Occipital lobe (tissue), 1 donor: ENCODE measurements at regions not wholly inside any gene's neighbourhood (a gene's known extent, or its start where the extent isn't known, plus 50 kb on each side); places are given as distances from the start of the nearest gene placed in this dataset.
"Not testable (repeated sequence)": the region's sequence is repeated elsewhere in the genome, so short reads cannot be mapped to it uniquely, and the experiment has no call there.

Experiments used
- DNase-seq: peaks from one replicate; lab custom pipeline; 2025; lab: John Stamatoyannopoulos, UW

DNA sequence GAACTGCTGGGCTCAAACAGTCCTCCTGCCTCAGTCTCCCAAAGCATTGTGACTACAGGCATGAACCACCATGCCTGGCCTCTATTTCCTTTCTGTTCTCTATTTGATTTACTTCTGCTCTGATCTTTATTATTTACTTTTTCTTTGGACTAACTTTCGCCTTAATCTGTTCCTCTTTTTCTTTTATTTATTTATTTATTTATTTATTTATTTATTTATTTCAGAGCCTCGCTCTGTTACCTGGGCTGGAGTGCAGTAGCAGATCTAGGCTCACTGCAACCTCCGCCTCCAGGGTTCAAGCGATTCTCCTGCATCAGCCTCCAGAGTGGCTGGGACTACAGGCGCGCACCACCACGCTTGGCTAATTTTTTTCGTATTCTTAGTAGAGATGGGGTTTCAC is 1158.3 kb upstream of the GOT2 start:
- no peak for DNase-seq

GRCh38 chr16:59887856-59888255 is 1153.7 kb upstream of the GOT2 start:
- DNase-seq = no peak

GRCh38 chr16:59886021-59886420 is 1151.9 kb upstream of the GOT2 start:
- DNase-seq = peak; percentile 32

- DNase-seq = no peak
These were observed 1147.3 kb upstream of the GOT2 start for GRCh38 chr16:59881376-59881775.

GRCh38 chr16:59880611-59881010 is 1146.5 kb upstream of the GOT2 start:
- no peak for DNase-seq

GRCh38 chr16:59878999-59879398 is 1144.9 kb upstream of the GOT2 start:
- no peak for DNase-seq

DNA sequence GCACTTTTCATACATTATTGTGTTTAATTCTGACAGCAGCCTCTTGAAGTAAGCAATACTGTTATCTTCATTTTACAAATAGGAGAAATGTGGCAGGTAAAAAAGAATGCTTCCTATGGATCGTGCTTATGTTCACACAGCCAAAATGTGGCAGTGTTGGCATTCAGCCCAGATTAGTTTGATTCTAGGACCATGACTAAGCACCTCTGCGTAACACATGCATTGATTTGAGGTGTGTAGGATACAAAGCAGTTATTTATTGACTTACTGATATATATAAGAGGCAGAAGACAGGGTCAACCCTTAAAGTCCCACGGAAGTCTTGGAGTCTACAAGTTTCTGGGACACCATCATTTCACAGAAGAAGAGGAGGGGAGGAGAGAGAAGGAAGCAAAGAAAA is 1144.4 kb upstream of the GOT2 start:
- no peak for DNase-seq

- no peak for DNase-seq
These were observed 1131.0 kb upstream of the GOT2 start for GRCh38 chr16:59864981-59865666.

- DNase-seq = no peak
These were observed 1125.7 kb upstream of the GOT2 start for GRCh38 chr16:59859676-59860402.

DNA sequence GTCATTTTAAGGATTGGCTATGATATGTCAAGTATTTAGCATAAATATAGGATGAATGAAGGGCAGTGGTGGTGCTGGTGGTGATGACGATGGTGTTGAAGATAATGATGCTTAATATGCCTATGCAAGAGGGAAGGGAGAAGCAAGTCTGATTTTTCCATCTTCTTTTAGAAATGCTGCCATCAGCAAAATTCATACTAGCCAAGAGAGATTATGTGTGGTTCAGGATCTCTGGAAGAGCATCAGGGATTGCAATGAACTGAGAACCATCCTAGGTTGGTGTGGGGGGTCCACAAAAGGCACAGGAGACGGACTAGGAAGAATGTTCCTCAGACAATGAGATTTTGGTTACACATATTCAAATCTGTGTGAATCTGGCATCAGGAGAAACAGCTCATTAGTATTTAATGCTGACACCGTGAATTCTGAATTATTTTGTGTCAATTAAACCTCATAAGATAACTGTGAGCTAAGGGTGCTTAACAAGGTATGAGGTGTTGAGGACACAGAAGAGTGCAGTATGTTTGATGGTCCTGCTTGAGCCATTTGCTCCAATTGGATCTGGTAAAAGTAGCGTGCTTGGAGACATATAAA is 1120.8 kb upstream of the GOT2 start:
- DNase-seq = no peak

DNA sequence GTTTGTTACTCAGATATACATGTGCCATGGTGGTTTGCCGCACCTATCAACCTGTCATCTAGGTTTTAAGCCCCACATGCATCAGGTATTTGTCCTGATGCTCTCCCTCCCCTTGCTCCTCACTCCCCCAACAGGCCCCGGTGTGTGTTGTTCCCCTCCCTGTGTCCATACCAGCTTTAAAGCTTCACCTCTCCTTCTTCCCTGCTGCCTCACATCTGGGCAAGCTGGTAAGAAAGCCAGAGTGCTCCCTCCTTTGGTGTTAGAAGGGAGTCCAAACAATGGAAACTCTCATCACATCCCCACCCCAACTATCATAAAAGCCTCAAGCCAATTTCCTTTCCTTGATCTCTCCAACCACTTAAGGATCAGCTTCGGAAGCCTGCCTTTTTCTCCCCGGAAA is 1115.6 kb upstream of the GOT2 start:
- no peak for DNase-seq

DNA sequence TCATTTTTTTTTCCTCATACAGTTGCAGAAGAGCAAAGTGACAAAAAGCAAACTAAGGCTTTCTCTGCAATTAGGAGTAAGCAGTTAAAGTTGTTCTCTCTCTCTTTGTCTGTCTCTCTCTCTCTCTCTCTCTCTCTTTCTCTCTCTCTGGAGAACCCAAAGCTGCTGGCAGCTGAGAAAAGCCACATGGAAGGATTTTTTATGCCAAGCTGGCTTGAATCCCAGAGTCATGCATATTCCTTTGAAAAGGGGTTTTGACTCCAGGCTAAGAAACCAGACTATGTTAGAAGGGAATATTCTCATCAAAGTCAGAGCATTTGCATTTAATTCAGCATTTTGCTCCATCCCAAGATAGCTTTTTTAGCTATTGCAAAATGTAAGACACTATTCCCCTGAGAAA is 1114.2 kb upstream of the GOT2 start:
- DNase-seq = no peak

DNA sequence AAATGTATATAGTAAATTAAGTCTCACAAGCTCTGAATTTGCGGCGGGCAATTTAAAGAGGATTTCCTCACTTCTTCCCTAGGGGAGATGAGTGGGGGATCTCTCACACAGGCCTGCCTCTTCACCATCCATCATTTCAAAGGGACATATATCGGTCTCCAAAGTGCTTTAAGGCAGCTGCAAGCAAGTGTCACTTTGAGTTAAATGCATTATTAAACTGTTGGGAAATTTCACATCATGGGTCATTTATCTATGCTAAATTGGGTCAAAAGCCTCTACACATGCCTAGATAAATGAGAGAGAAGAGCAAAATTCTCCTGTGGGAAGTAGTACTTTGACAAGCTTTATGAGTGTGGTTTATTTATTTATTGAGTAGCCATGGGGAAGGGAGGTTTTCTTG is 1106.1 kb upstream of the GOT2 start:
- DNase-seq = no peak

DNA sequence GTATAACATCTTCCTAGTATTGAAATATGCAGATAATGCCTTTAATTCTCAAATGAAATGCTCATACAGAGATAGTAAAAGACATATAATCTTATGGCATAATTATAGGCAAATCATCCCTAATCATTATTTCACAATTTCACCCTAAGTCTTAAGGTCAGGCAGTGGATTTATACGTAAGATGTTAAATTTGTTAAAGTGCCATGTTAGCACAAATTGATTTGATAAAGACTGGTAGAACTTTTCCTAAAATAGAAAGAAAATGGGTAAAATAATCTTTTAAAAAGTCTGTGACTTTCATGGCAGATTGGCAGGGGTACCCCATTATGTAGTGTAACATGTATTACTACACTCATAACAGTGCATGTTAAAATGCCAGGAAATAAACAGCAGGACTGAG is 1092.7 kb upstream of the GOT2 start:
- DNase-seq = no peak

DNA sequence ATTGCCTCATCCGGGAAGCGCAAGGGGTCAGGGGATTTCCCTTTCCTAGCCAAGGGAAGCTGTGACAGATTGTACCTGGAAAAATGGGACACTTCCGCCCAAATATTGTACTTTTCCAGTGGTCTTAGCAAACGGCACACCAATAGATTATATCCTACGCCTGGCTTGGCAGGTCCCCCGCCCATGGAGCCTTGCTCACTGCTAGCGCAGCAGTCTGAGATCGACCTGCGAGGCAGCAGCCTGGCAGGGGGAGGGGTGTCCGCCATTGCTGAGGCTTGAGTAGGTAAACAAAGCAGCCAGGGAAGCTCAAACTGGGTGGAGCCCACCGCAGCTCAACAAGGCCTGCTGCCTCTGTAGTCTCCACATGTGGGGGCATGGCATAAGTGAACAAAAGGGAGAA is 1075.4 kb upstream of the GOT2 start:
- DNase-seq = not testable (repeated sequence)

- DNase-seq = no peak
These were observed 1049.1 kb upstream of the GOT2 start for GRCh38 chr16:59783191-59783590.

DNA sequence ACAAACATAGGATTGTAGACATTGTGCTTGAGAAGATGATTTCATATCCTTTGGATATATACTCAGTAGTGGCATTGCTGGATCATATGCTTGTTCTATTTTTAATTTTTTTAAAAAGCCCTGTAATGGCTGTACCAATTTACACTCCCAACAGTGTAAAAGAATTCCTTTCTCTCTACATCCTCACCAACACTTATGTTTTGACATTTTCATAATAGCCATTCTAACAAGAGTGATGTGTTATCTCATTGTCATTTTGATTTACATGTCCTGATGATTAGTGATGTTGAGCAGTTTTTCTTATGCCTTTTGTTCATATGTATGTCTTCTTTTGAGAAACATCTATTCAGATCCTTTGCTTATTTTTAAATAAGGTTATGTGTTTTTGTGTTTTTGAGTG is 1039.2 kb upstream of the GOT2 start:
- no peak for DNase-seq

GRCh38 chr16:59759296-59759695 is 1025.2 kb upstream of the GOT2 start:
- no peak for DNase-seq

GRCh38 chr16:59758848-59759247 is 1024.7 kb upstream of the GOT2 start:
- no peak for DNase-seq

- DNase-seq = no peak
These were observed 1020.7 kb upstream of the GOT2 start for GRCh38 chr16:59754854-59755253.

DNA sequence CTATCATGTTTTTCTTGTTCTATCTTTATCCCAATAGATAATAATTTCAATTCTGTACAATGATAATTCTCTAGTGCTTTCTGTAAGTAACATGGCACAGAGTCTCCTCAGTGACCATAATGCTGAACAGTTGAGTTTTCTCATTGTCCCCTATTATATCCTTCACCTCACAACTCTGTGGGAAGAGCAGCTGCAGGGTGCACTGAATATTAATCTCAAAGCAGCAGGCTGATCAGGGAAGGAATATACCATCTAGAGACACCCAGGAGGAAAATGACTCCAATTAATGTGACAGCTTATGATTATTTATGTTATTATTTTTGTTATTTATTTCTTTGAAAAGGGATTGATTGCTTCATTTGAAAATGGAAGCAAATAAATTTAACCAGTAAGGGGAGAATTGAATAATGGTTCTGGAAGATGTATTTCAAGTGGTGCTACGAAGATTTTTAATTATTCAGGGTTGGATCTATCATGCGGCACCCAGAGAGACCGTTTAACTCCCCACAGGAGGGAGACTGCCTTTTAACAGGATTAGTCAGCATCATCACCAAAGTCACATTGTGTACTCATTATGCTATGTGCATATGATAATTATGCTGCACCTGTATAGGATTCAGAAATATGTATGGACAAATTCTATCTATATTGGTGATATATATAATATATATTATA is 1015.7 kb upstream of the GOT2 start:
- no peak for DNase-seq

DNA sequence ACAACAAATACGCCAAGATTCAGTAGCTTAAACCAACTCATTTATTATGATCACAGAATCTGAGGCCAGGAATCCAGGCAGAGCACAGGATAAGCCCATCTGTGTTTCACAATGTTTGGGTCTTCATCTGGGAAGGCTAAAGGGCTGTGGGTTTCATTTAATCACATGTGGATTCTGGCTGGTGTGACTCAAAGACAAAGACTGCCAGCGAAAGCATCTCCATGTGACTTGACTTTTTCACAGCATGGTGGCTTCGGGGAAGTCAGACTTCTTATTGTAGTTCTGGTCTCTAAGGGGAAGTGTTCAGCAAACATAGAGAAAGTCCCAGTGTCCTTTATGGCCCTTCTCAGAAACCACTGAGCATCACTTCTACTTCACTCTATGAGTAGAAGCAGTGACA is 1014.4 kb upstream of the GOT2 start:
- DNase-seq = no peak
